Skeletal muscle tissue (tissue), 3 donors: ENCODE measurements at regions not wholly inside any gene's neighbourhood (a gene's known extent, or its start where the extent isn't known, plus 50 kb on each side); places are given as distances from the start of the nearest gene placed in this dataset.

Experiments used
- H3K27ac ChIP-seq: one replicate; pipeline ENCODE4 v1.7.0; 2013; ENCODE audit warnings: mild to moderate bottlenecking, low read depth, low read length, inconsistent platforms
- H3K27me3 ChIP-seq, 3 donors: one replicate each; pipeline ENCODE4 v1.7.0; 2013; ENCODE audit warnings: low read length in 3 of 3; ENCODE audit not compliant: control insufficient read depth in 3 of 3, insufficient read depth in 3 of 3
- H3K36me3 ChIP-seq, 3 donors: one replicate each; pipeline ENCODE4 v1.7.0; 2013; ENCODE audit warnings: low read length in 3 of 3; ENCODE audit not compliant: control insufficient read depth in 3 of 3, insufficient read depth in 3 of 3
- H3K4me1 ChIP-seq, 3 donors: one replicate each; pipeline ENCODE4 v1.7.0; 2013; ENCODE audit warnings: low read length in 3 of 3, mild to moderate bottlenecking in 3 of 3; ENCODE audit not compliant: control insufficient read depth in 3 of 3, insufficient read depth in 3 of 3
- H3K4me3 ChIP-seq, 3 donors: one replicate each; pipeline ENCODE4 v1.7.0; 2013; ENCODE audit warnings: low read length in 3 of 3
- H3K9ac ChIP-seq, 3 donors: one replicate each; pipeline ENCODE4 v1.7.0; 2013; ENCODE audit warnings: low read length in 3 of 3, mild to moderate bottlenecking in 3 of 3, moderate library complexity in 2 of 3, low read depth in 1 of 3
- H3K9me3 ChIP-seq, 3 donors: one replicate each; pipeline ENCODE4 v1.7.0; 2013; ENCODE audit warnings: low read length in 3 of 3; ENCODE audit not compliant: control insufficient read depth in 3 of 3
- donor health status: Osteomylitis.

DNA sequence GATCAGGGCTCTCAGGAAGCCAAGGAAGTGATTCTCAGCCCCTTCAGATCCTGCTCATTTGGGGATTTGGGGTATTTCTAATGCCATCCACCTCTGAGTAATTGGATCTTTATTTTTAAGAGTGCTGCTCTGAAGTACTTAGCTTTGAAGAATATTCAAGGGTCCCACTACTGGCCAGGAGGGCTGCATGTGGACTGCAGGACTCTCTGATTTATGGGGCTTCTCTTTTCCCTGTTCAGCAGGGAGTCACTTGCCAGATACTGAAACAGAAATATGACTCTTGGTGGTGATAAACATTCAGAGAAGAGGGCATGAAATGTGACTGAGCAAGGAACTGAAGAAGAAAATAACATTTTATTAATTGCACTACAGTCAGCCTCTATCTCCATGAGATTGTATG lies 138.5 kb downstream of the MTX2 start:
- H3K36me3 ChIP-seq, result no peaks in the 10 kb centered on the region
- H3K9me3 ChIP-seq, result no peaks in the 10 kb centered on the region
- no peaks in the 10 kb centered on the region for H3K4me1 ChIP-seq
- H3K9ac ChIP-seq, result no peak overlapping the region
- no peak overlapping the region for H3K4me3 ChIP-seq
- H3K27ac ChIP-seq, result no peak overlapping the region
- peaks cover 0 to 2% (median 0%) of the 10 kb centered on the region in 3 donors for H3K27me3 ChIP-seq

DNA sequence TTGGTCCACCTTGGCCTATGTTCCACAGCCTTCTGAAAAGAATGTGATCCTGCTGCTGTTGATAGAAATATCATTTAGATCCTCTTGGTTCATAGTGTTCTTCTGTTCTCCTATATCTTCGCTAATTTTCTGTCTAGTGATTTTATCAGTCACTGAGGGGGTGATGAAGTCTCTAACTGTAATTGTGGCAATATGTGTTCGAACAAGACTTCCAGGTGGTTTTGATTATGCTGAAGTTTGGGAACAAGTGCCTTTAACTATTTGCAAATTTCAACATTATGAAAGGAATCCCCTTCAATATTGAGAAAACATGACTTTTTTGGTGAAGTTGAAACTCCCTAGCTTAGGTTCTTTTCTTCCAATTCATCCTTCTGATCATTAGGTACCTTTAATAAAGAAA lies 140.4 kb downstream of the MTX2 start:
- Histone ChIP-seq H3K9ac (no peak overlapping the region), H3K27ac (no peak overlapping the region), H3K27me3 (peaks cover 0 to 2% (median 0%) of the 10 kb centered on the region in 3 donors), H3K4me1 (no peaks in the 10 kb centered on the region), H3K4me3 (no peak overlapping the region), H3K9me3 (no peaks in the 10 kb centered on the region), H3K36me3 (no peaks in the 10 kb centered on the region)

DNA sequence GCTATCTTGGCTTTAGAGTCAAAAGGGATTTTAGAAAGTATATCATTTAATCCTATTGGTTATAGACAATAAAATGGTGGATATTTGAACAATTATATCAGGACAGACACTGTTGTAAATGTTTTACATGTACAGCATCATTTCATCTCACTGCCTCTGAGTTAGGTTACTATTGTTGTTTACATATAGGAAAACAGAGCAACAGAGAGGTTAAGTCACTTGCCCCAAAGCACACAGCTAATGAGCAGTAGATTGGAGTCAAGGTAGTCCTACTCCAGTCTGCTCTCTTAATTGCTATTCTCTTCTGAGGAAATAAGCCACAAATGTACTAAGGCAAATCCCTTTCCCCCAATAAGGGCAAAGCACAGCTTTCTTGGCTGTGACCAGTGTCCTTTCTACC lies 142.9 kb downstream of the MTX2 start:
- H3K9ac ChIP-seq, result no peak overlapping the region
- H3K4me1 ChIP-seq, result no peaks in the 10 kb centered on the region
- H3K27me3 ChIP-seq, result peaks cover 0 to 8% (median 0%) of the 10 kb centered on the region in 3 donors
- no peaks in the 10 kb centered on the region for H3K9me3 ChIP-seq
- no peak overlapping the region for H3K4me3 ChIP-seq
- no peak overlapping the region for H3K27ac ChIP-seq
- H3K36me3 ChIP-seq, result no peaks in the 10 kb centered on the region

DNA sequence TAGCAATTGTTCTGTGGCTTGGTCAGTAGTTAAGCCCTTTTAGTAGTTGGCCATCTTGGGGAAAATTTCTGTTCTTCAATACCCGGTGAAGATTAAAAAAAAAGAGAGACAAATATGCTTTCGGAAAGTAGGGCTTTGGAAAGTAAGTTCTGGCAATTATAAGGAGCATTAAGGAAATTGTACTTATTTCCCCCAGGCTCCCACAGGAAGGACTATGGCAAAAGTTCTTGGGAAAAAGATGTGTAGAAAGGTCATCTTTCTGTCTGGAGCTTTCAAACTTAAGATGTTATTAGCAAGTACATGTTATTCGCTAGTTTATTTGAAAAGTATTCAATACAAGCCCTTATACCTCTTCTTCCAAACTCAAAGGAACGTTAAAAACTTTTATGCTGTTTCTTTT lies 144.5 kb downstream of the MTX2 start:
- Histone ChIP-seq H3K27me3 (peaks cover 0 to 8% (median 0%) of the 10 kb centered on the region in 3 donors), H3K9ac (no peak overlapping the region), H3K9me3 (no peaks in the 10 kb centered on the region), H3K4me3 (no peak overlapping the region), H3K36me3 (no peaks in the 10 kb centered on the region), H3K4me1 (no peaks in the 10 kb centered on the region), H3K27ac (no peak overlapping the region)

DNA sequence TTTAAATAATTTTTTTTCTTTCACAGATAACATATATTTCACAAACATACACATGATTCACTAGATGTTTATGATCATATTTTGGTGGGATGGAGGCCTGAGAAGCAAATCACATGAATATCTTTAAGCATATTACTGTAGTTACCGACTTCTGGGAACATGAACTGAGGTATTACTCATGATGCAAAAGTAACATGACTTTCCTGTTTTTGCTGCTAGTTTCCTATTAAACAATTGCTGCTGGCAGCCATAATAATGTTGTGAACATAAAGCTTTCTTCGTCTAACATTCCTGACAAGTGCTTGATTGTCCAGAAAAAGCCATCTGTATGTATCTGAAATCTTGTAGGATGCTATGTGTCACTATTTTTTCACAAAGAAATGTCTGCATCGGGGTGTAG lies 145.4 kb downstream of the MTX2 start:
- Histone ChIP-seq H3K4me1 (peaks cover 0 to 5% (median 0%) of the 10 kb centered on the region in 3 donors), H3K9me3 (no peaks in the 10 kb centered on the region), H3K9ac (no peak overlapping the region), H3K4me3 (no peak overlapping the region), H3K27me3 (peaks cover 0 to 8% (median 0%) of the 10 kb centered on the region in 3 donors), H3K36me3 (no peaks in the 10 kb centered on the region), H3K27ac (no peak overlapping the region)

DNA sequence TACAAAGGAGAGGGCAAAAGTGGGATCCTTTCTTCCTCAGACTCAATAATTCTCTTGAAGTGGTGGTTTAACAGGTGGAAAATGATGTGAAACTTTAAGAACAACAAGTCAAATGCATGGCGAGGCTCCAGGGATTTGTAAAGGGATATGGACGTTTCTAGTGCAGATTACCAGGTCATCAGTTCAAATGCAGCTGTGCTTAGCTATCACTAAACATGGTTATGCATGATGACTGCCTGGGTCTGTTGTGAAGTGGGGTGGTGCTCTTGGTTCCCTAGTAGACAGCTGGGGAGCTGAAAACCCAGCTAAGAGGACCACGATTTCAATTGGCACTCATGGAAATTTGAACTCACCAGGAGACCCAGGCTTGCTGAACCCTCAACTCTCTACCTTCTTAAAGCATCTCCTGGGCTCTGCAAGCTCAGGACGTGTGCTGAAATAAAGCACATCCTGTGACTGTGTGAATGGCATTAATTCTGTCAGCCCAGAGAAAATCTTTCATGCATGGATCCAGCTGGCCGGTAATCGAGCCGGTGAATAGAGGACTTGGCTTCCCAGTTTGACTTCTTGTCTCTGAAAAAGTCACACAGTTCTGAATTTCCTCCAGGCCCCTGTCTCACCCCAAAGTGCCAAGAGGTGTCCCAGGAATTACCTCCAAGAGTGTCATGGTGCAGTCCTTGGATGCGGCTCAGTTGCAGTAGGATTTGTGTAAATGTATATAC lies 146.1 kb downstream of the MTX2 start:
- H3K4me3 ChIP-seq, result no peak overlapping the region
- peaks cover 0 to 6% (median 0%) of the 10 kb centered on the region in 3 donors for H3K27me3 ChIP-seq
- no peaks in the 10 kb centered on the region for H3K36me3 ChIP-seq
- H3K9me3 ChIP-seq, result no peaks in the 10 kb centered on the region
- H3K9ac ChIP-seq, result no peak overlapping the region
- H3K27ac ChIP-seq, result no peak overlapping the region
- H3K4me1 ChIP-seq, result peaks cover 0 to 5% (median 0%) of the 10 kb centered on the region in 3 donors

DNA sequence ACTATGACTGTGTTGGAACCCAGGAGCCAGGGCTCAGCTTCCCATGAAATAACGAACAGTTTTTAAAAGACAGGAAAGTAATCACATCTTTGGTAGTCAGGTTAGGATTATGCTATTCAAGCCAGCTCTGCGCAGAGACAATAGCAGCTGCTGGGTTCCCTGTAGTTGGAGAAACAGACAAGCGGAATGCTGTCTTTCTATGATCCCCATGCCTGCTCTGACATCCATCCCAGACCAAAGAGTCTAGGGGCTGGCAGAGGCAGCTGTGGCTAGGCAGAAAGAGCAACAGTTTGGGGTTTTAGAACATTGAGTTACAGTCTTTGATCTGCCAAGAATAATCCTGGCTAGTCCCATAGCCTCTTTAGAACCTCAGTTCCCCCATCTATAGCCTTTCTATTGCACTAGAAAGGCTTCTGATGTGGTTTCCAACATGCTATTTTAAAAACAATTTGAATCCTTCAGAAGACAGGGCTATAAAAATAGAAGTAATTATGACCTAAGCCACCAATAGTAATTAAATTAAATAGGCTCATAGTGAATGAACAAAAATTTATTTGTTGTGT lies 146.8 kb downstream of the MTX2 start:
- Histone ChIP-seq H3K4me3 (no peak overlapping the region), H3K9me3 (no peaks in the 10 kb centered on the region), H3K4me1 (peaks cover 0 to 5% (median 0%) of the 10 kb centered on the region in 3 donors), H3K27me3 (peaks cover 0 to 6% (median 0%) of the 10 kb centered on the region in 3 donors), H3K27ac (no peak overlapping the region), H3K36me3 (no peaks in the 10 kb centered on the region), H3K9ac (no peak overlapping the region)

DNA sequence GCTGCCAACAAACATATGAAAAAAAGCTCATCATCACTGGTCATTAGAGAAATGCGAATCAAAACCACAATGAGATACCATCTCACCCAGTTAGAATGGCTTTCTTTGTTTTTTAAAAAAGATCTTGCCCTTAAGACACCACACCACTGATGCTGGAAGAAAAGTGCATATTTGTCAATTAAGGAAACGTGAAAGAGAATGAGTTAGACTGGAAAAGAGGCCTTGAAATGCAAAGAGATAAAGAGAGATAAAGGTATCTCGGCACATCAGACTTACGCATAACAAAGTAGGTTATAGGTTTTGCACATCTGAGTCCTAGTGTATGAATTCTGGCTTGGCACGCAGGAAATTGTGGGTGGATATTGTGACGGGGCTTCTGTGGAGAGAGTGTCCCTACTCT lies 149.5 kb downstream of the MTX2 start:
- Histone ChIP-seq H3K4me3 (no peak overlapping the region), H3K27ac (no peak overlapping the region), H3K9me3 (no peaks in the 10 kb centered on the region), H3K9ac (no peak overlapping the region), H3K27me3 (peaks cover 0 to 6% (median 0%) of the 10 kb centered on the region in 3 donors), H3K4me1 (peaks cover 0 to 5% (median 0%) of the 10 kb centered on the region in 3 donors), H3K36me3 (no peaks in the 10 kb centered on the region)

DNA sequence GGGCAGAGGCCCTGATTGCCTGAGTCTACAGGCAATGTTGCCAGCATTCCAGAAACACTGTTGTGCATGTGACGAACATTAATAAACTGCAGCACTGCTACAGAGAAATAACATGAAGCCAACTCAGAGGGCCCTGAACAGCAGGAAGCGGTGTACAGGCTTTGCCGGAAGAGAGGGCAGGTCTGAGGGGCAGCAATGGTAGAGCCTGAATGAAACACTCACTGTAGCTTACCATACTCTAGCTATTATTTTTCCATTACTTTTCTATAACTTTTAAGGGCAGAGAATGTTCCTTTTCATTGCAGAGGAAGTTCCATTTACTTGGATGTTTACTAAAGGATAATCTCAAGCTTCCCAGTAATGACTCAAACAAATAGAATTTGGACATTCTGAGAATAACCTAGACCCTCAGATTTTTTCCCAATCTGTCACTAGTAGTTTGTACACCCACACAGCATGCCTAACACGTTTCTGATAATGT lies 150.4 kb downstream of the MTX2 start:
- Histone ChIP-seq H3K4me1 (peaks cover 0 to 5% (median 0%) of the 10 kb centered on the region in 3 donors), H3K36me3 (no peaks in the 10 kb centered on the region), H3K4me3 (no peak overlapping the region), H3K9ac (no peak overlapping the region), H3K9me3 (no peaks in the 10 kb centered on the region), H3K27me3 (peaks cover 0 to 6% (median 0%) of the 10 kb centered on the region in 3 donors), H3K27ac (no peak overlapping the region)

DNA sequence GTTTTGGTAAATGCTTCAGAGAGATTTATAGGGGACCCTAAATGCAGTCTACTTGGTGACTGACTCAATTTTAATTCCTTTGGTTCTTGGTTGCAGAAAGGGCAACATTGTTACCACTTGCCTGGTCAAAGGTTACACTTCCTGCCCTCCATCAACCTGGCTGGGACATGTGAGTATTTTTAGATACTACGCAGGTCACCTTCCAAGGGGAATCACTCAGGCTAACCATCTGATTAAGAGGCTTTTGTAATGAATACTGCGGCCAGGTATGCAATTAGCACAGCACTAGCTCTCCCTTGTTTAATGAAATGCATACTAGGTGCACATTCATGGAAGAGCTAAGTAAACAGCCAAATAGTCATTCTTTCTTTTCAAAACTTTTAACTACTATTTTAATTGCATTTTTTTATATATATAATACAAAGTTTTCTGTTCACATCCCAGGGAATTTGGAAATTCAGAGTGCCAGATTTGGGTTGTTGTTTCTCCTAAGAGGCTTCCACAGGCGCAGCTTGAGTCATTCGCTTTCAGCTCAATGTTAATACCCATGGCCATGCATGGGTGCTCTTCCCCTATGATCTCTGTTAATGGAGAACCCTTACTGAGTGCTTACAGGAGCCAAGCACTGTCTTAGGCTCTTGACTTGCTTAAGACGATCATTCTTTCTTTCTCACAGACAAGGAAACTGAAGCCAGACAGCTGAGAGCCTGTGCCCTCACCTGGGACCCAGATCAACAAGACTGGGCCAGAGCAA lies 152.2 kb downstream of the MTX2 start:
- H3K4me1 ChIP-seq, result peaks cover 0 to 5% (median 0%) of the 10 kb centered on the region in 3 donors
- H3K4me3 ChIP-seq, result no peak overlapping the region
- no peaks in the 10 kb centered on the region for H3K27me3 ChIP-seq
- no peaks in the 10 kb centered on the region for H3K36me3 ChIP-seq
- no peaks in the 10 kb centered on the region for H3K9me3 ChIP-seq
- H3K9ac ChIP-seq, result no peak overlapping the region
- H3K27ac ChIP-seq, result no peak overlapping the region
